A673 (cell line): ENCODE measurements at regions not wholly inside any gene's neighbourhood (a gene's known extent, or its start where the extent isn't known, plus 50 kb on each side); places are given as distances from the start of the nearest gene placed in this dataset.

Source experiments
- BruUV-seq: library from RNA; stranded (reverse); fragments of 400-500 nt; replicated peaks from 2 replicates; lab custom pipeline; 2021; lab: Mats Ljungman, UMichigan
- CTCF ChIA-PET: fragments of 300-600 bp; sonication (Branson Sonifier 250); formaldehyde crosslinking; loops from one replicate; lab custom pipeline; 2022; ENCODE audit warnings: antibody characterized with exemption; lab: Charles Lee
- POLR2A ChIA-PET: fragments of 300-600 bp; sonication (Branson Sonifier 250); formaldehyde crosslinking; loops from one replicate; lab custom pipeline; 2022; ENCODE audit warnings: antibody characterized with exemption; ENCODE audit not compliant: low non-redundant PET; lab: Charles Lee
- DNase-seq: peaks from one replicate; pipeline ENCODE4 v3.0.0-alpha.2; 2015; ENCODE audit warnings: low spot score
- H3K27ac ChIP-seq: fragments of 200-600 bp; sonication (generic); 2 replicates; pipeline ENCODE4 v1.5.1; 2016; ENCODE audit warnings: mixed run types, low read depth, mild to moderate bottlenecking, mixed read lengths, antibody characterized with exemption, low read length; ENCODE audit not compliant: poor library complexity, severe bottlenecking
- H3K27me3 ChIP-seq: fragments of 200-600 bp; sonication (generic); replicated peaks from 2 replicates; pipeline ENCODE4 v1.6.1; 2017; ENCODE audit warnings: mixed run types, low read depth, mild to moderate bottlenecking, mixed read lengths, antibody characterized with exemption, low read length; ENCODE audit not compliant: insufficient read depth, poor library complexity
- H3K36me3 ChIP-seq: fragments of 200-600 bp; sonication (generic); 2 replicates; pipeline ENCODE4 v1.6.1; 2016; ENCODE audit warnings: mixed run types, mild to moderate bottlenecking, mixed read lengths, antibody characterized with exemption, low read length; ENCODE audit not compliant: insufficient read depth, poor library complexity, severe bottlenecking
- H3K4me1 ChIP-seq: fragments of 200-600 bp; sonication (generic); 2 replicates; pipeline ENCODE4 v1.6.1; 2017; ENCODE audit warnings: mixed run types, mild to moderate bottlenecking, mixed read lengths, antibody characterized with exemption, low read length; ENCODE audit not compliant: insufficient read depth, poor library complexity, severe bottlenecking
- H3K4me3 ChIP-seq: fragments of 200-600 bp; sonication (generic); 2 replicates; pipeline ENCODE4 v1.5.1; 2016; ENCODE audit warnings: low read depth, mixed run types, mild to moderate bottlenecking, mixed read lengths, low read length; ENCODE audit not compliant: poor library complexity, severe bottlenecking
- H3K9me3 ChIP-seq: fragments of 200-600 bp; sonication (generic); 2 replicates; pipeline ENCODE4 v1.6.1; 2016; ENCODE audit warnings: mixed run types, low read depth, mild to moderate bottlenecking, mixed read lengths, antibody characterized with exemption, low read length; ENCODE audit not compliant: poor library complexity, severe bottlenecking
- CTCF ChIP-seq: fragments of 300-800, 200-600 bp; sonication (generic); conservative IDR thresholded peaks from 2 replicates; pipeline ENCODE4 v1.5.1; 2017; ENCODE audit warnings: low read depth, mild to moderate bottlenecking, antibody characterized with exemption, low read length, moderate library complexity, mixed read lengths
- EZH2 ChIP-seq: fragments of 200-600 bp; sonication (generic); IDR thresholded peaks from 2 replicates; pipeline ENCODE4 v1.6.1; 2017; ENCODE audit warnings: borderline replicate concordance, low read depth, mild to moderate bottlenecking, mixed read lengths, antibody characterized with exemption, low read length; ENCODE audit not compliant: poor library complexity, severe bottlenecking
- intact Hi-C: fragments of 100-400 bp; cut with micrococcal nuclease; formaldehyde crosslinking; loops from one replicate; pipeline ENCODE4 v1.10.0; 2022; ENCODE audit not compliant: unreplicated experiment

GRCh38 chr18:10215446-10215845 lies 239.0 kb upstream of the APCDD1 start:
- Histone ChIP-seq H3K4me3 (no peak overlapping the region), H3K36me3 (no peaks in the 10 kb centered on the region), H3K9me3 (no peaks in the 10 kb centered on the region), H3K4me1 (peaks cover 12% of the 10 kb centered on the region), H3K27ac (no peak overlapping the region), H3K27me3 (no peaks in the 10 kb centered on the region)
- intact Hi-C loops = no loop called here
- TF ChIP-seq CTCF = no peak
- BruUV-seq = no TSS peak
- no peak for DNase-seq
- POLR2A ChIA-PET = no interaction called here
- CTCF ChIA-PET = no interaction called here

- Histone ChIP-seq H3K27ac (no peak overlapping the region), H3K36me3 (no peaks in the 10 kb centered on the region), H3K27me3 (no peaks in the 10 kb centered on the region), H3K4me1 (peaks cover 12% of the 10 kb centered on the region), H3K4me3 (no peak overlapping the region), H3K9me3 (no peaks in the 10 kb centered on the region)
- intact Hi-C loops = no loop called here
- CTCF ChIA-PET = no interaction called here
- TF ChIP-seq CTCF (no peak), EZH2 (no peak)
- no peak for DNase-seq
- POLR2A ChIA-PET = no interaction called here
- BruUV-seq = no TSS peak
Observed at GRCh38 chr18:10216791-10217190, 237.6 kb upstream of the APCDD1 start.

- no peaks in the 10 kb centered on the region for H3K36me3 ChIP-seq
- H3K4me3 ChIP-seq = no peak overlapping the region
- no peaks in the 10 kb centered on the region for H3K9me3 ChIP-seq
- intact Hi-C loops = no loop called here
- no peaks in the 10 kb centered on the region for H3K27me3 ChIP-seq
- no TSS peak for BruUV-seq
- no peak overlapping the region for H3K27ac ChIP-seq
- no peak for DNase-seq
- ChIA-PET POLR2A (no interaction called here), CTCF (no interaction called here)
- no peak for TF ChIP-seq CTCF
- TF ChIP-seq EZH2 = no peak
- peaks cover 12% of the 10 kb centered on the region for H3K4me1 ChIP-seq
Observed at GRCh38 chr18:10217211-10217610, 237.2 kb upstream of the APCDD1 start.
